ENCODE measurements at regions not wholly inside any gene's neighbourhood (a gene's known extent, or its start where the extent isn't known, plus 50 kb on each side); places are given as distances from the start of the nearest gene placed in this dataset.

GRCh38 chr2:140136366-140136765, 1356.2 kb upstream of the NXPH2 start:
- H3K9ac ChIP-seq (ENCODE audit: extremely low read depth, insufficient read length, low read length): no peak overlapping the region
- no peaks in the 10 kb centered on the region for H3K9me3 Mint-ChIP-seq
- H4K8ac ChIP-seq (replicated peaks; ENCODE audit: insufficient read length, low read depth, low read length): no peak overlapping the region
- H3K27me3 Mint-ChIP-seq (ENCODE audit: low read depth): no peaks in the 10 kb centered on the region
- H3K36me3 Mint-ChIP-seq (ENCODE audit: insufficient read depth in 1 of 3, low read depth in 3 of 3): no peaks in the 10 kb centered on the region; a peak in 1 of 7 replicates
- H2AK5ac ChIP-seq (ENCODE audit: insufficient read length, low read length): no peak overlapping the region
- peaks cover 10 to 11% of the 10 kb centered on the region in 2 experiments for H3K4me1 Mint-ChIP-seq
- H4K5ac ChIP-seq (ENCODE audit: insufficient read length, low read depth, low read length): no peak overlapping the region
- H3K4me1 ChIP-seq (ENCODE audit: insufficient read depth, low read length): no peaks in the 10 kb centered on the region; the same call in 1 of the 2 replicates
- no peak overlapping the region for H2BK5ac ChIP-seq (ENCODE audit: insufficient read length, low read length)
- DNase-seq: no peak
- no peak overlapping the region for H2AFZ ChIP-seq (ENCODE audit: low read length)
- no peaks in the 10 kb centered on the region for H3K9me3 ChIP-seq (ENCODE audit: control insufficient read depth, low read depth, low read length)
- H3K79me2 ChIP-seq (ENCODE audit: insufficient read depth, low read length): no peaks in the 10 kb centered on the region
- no peaks in the 10 kb centered on the region for H3K23me2 ChIP-seq (ENCODE audit: insufficient read length, low read depth, low read length, poor library complexity, severe bottlenecking)
- no peak overlapping the region for H3K14ac ChIP-seq (ENCODE audit: insufficient read depth, low read length)
- H3K4me2 ChIP-seq (ENCODE audit: insufficient read depth, insufficient read length, low read length): no peak overlapping the region
- no peak overlapping the region for H3K56ac ChIP-seq (ENCODE audit: insufficient read length, low read depth, low read length)
- H3K27me3 ChIP-seq (ENCODE audit: insufficient read depth, low read length): no peaks in the 10 kb centered on the region
- H3K27ac Mint-ChIP-seq: no peak overlapping the region
- no peaks in the 10 kb centered on the region for H4K20me1 ChIP-seq (ENCODE audit: control insufficient read depth, insufficient read depth, insufficient read length)
- H3K27ac ChIP-seq (ENCODE audit: insufficient read length, low read depth, low read length): no peak overlapping the region
- no peak overlapping the region for H2BK120ac ChIP-seq (ENCODE audit: low read depth, low read length, poor library complexity, severe bottlenecking)
- no peak overlapping the region for H3K18ac ChIP-seq (ENCODE audit: insufficient read length, low read depth, low read length)
- H3K23ac ChIP-seq (ENCODE audit: insufficient read length, low read depth, low read length): no peak overlapping the region
- no peak for TF ChIP-seq CTCF (conservative IDR thresholded peaks at IDR 0.05)
- no peak overlapping the region for H2BK12ac ChIP-seq (ENCODE audit: insufficient read length, low read depth, low read length)
- no peak overlapping the region for H2BK20ac ChIP-seq (ENCODE audit: low read depth, low read length, poor library complexity, severe bottlenecking)
- H3K4ac ChIP-seq (ENCODE audit: low read depth, low read length): no peak overlapping the region
- H4K91ac ChIP-seq (ENCODE audit: insufficient read length, low read depth, low read length): no peak overlapping the region
- H3T11ph ChIP-seq (ENCODE audit: low read length): no peak overlapping the region
- H2BK15ac ChIP-seq (ENCODE audit: low read depth, low read length): no peak overlapping the region
- no peak overlapping the region for H3K4me3 Mint-ChIP-seq
- no peaks in the 10 kb centered on the region for H3K79me1 ChIP-seq (ENCODE audit: insufficient read depth, low read depth, low read length, poor library complexity, severe bottlenecking)
